Calu3 (cell line): ENCODE measurements at regions not wholly inside any gene's neighbourhood (a gene's known extent, or its start where the extent isn't known, plus 50 kb on each side); places are given as distances from the start of the nearest gene placed in this dataset.

Experiments used
- BruUV-seq: library from RNA; stranded (reverse); fragments of 400-500 nt; replicated peaks from 2 replicates; lab custom pipeline; 2021; lab: Mats Ljungman, UMichigan
- CTCF ChIA-PET: fragments of 300-600 bp; sonication (Branson Sonifier 250); formaldehyde crosslinking; loops from one replicate; lab custom pipeline; 2022; ENCODE audit warnings: antibody characterized with exemption; lab: Charles Lee
- DNase-seq: peaks from one replicate; pipeline ENCODE4 v3.0.0; 2022
- H3K27ac Mint-ChIP-seq: one replicate; pipeline ENCODE4 v1.8.0; 2022; ENCODE audit warnings: mixed read lengths; ENCODE audit not compliant: unreplicated experiment
- H3K27me3 Mint-ChIP-seq: one replicate; pipeline ENCODE4 v1.8.0; 2022; ENCODE audit warnings: mixed read lengths; ENCODE audit not compliant: unreplicated experiment
- H3K36me3 Mint-ChIP-seq: one replicate; pipeline ENCODE4 v1.8.0; 2022; ENCODE audit warnings: mild to moderate bottlenecking, moderate library complexity, mixed read lengths; ENCODE audit not compliant: insufficient read depth, unreplicated experiment
- H3K4me1 Mint-ChIP-seq: one replicate; pipeline ENCODE4 v1.8.0; 2022; ENCODE audit warnings: mild to moderate bottlenecking, low read depth, mixed read lengths; ENCODE audit not compliant: unreplicated experiment
- H3K4me3 Mint-ChIP-seq: one replicate; pipeline ENCODE4 v1.8.0; 2022; ENCODE audit warnings: mild to moderate bottlenecking, low read depth, moderate library complexity, mixed read lengths; ENCODE audit not compliant: unreplicated experiment
- H3K9me3 Mint-ChIP-seq: one replicate; pipeline ENCODE4 v1.8.0; 2022; ENCODE audit warnings: low read depth, mixed read lengths; ENCODE audit not compliant: unreplicated experiment
- CTCF ChIP-seq: fragments of 200-600 bp; IDR thresholded peaks from one replicate; pipeline ENCODE4 v1.8.0; 2022; ENCODE audit warnings: antibody characterized with exemption; ENCODE audit not compliant: unreplicated experiment
- intact Hi-C: fragments of 100-400 bp; cut with micrococcal nuclease; formaldehyde crosslinking; loops from one replicate; pipeline ENCODE4 v1.10.0; 2022; ENCODE audit not compliant: unreplicated experiment

- H3K27me3 Mint-ChIP-seq: peaks cover 84% of the 10 kb centered on the region
- BruUV-seq: no TSS peak
- no peaks in the 10 kb centered on the region for H3K9me3 Mint-ChIP-seq
- H3K27ac Mint-ChIP-seq: no peak overlapping the region
- intact Hi-C loops: no loop called here
- no peaks in the 10 kb centered on the region for H3K36me3 Mint-ChIP-seq
- H3K4me3 Mint-ChIP-seq: no peak overlapping the region
- DNase-seq: no peak
- H3K4me1 Mint-ChIP-seq: no peaks in the 10 kb centered on the region
- no peak for TF ChIP-seq CTCF
- CTCF ChIA-PET: no interaction called here
Measured at GRCh38 chr11:45091563-45092403, 54.7 kb upstream of the PRDM11 start.

- no peak for DNase-seq
- TF ChIP-seq CTCF: no peak
- intact Hi-C loops: no loop called here
- Mint-ChIP-seq H3K9me3 (no peaks in the 10 kb centered on the region), H3K27me3 (peaks cover 84% of the 10 kb centered on the region), H3K4me3 (no peak overlapping the region), H3K27ac (no peak overlapping the region), H3K4me1 (no peaks in the 10 kb centered on the region), H3K36me3 (no peaks in the 10 kb centered on the region)
- CTCF ChIA-PET: no interaction called here
- BruUV-seq: no TSS peak
Measured at GRCh38 chr11:45092404-45092785, 54.0 kb upstream of the PRDM11 start.

DNA sequence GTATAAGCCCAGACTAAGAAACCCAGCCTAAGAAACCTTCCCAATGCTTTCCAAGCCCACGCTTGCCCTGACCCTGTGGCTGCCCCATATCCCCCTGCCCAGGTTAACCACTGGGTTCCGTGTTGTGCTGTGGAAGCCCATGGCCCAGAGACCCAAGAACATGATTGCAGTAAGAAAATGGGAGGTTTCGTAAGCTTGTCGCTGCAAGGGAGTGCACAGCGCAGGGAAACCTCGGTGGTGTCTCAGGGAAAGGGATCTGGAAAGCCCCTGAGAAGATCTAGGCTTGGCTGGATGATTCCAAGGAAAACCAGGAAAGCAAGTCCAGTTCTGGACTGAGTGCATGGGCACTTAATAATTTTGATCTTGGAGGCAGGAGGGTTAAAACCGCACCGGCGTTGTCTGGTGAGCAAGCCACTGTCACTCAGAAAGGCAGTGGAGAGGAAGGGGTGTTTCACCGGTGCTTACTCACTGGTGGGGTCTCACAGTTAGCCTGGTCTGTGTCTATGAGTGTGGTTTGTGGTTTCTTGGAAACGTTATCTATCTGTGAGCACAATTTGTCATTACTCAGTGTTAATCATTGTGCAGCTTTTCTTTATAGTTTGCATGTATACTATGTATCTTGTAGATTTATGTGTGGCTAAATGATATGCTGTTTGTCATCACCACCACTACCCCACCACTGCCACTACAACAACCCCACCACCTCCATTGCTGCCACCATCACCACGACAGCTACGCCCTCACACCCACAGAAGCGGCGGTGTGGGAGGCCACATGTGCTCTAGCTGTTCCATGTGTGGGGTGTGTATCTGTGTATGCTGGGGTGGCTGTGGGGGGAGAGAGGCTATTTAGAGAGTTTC, 53.3 kb upstream of the PRDM11 start:
- H3K9me3 Mint-ChIP-seq: no peaks in the 10 kb centered on the region
- no TSS peak for BruUV-seq
- CTCF ChIA-PET: interaction anchor here (0.6 to 0.9 kb wide), 2 partner anchors 79 to 282 kb away, joined by 3 read pairs; no protein-coding TSS in a partner anchor
- no peaks in the 10 kb centered on the region for H3K4me1 Mint-ChIP-seq
- no peak overlapping the region for H3K4me3 Mint-ChIP-seq
- intact Hi-C loops: no loop called here
- H3K36me3 Mint-ChIP-seq: no peaks in the 10 kb centered on the region
- peaks cover 84% of the 10 kb centered on the region for H3K27me3 Mint-ChIP-seq
- no peak for DNase-seq
- no peak for TF ChIP-seq CTCF
- no peak overlapping the region for H3K27ac Mint-ChIP-seq

DNA sequence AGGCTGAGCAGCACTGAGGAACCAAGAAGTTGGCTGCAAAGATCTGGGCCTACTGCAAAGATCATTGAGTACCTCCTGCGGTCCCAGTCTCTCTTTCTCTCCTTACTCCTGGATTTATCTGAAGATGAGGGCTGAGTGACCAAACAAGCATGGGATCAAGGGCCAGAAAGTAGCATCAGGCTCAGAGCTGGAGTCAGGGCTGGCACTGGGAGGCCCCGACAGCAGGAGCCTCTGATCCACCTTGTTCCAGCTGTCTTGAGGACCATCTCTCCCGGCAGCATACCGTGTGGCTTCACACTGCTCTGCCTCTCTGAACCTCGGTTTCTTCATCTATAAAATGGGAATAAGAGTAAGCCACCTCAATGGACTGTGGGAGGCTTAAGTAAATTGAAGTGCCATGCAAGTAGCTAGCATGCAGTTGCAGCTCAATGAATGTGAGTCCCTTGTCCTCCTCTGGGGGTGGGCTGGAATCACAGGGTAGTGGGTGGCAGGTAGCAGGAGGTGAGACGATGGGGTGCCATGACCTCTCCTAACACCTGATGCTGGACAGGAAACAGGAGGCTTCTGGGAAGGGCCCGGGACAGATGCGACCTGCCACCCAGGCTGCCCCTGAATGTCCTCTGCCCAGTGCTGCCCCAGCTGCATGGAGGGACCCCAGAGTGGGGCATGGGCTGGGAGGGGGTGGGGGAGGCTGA, 52.5 kb upstream of the PRDM11 start:
- no peaks in the 10 kb centered on the region for H3K4me1 Mint-ChIP-seq
- H3K27me3 Mint-ChIP-seq: peaks cover 84% of the 10 kb centered on the region
- no peak overlapping the region for H3K27ac Mint-ChIP-seq
- intact Hi-C loops: no loop called here
- H3K4me3 Mint-ChIP-seq: no peak overlapping the region
- H3K9me3 Mint-ChIP-seq: no peaks in the 10 kb centered on the region
- no peaks in the 10 kb centered on the region for H3K36me3 Mint-ChIP-seq
- TF ChIP-seq CTCF: no peak
- no peak for DNase-seq
- no TSS peak for BruUV-seq
- CTCF ChIA-PET: interaction anchor here (0.9 kb wide), 1 partner anchor 78 kb away, joined by 3 read pairs; no protein-coding TSS in a partner anchor
